Upper lobe of left lung (tissue), 4 donors: ENCODE measurements at regions not wholly inside any gene's neighbourhood (a gene's known extent, or its start where the extent isn't known, plus 50 kb on each side); places are given as distances from the start of the nearest gene placed in this dataset.

ENCODE experiments used
- CTCF ChIP-seq, 6 experiments: fragments of 450-650 bp in 4 of 6; fragments of 200-600 bp in 2 of 6; sonication (generic) in 2 of 6; IDR thresholded peaks; one replicate each; pipeline ENCODE4 v1.5.1; 2016 to 2019; ENCODE audit warnings: antibody characterized with exemption in 6 of 6
- POLR2A ChIP-seq, 4 donors: fragments of 450-650 bp; IDR thresholded peaks; one replicate each; pipeline ENCODE4 v1.5.1; 2016 to 2017; ENCODE audit warnings: antibody characterized with exemption in 4 of 4, mild to moderate bottlenecking in 2 of 4

- TF ChIP-seq CTCF (IDR thresholded peaks at IDR 0.05) (no peak), POLR2A (IDR thresholded peaks at IDR 0.05) (no peak)
Observed at GRCh38 chr7:115822801-115823200, 207.8 kb downstream of the TFEC start.
